ENCODE measurements at regions not wholly inside any gene's neighbourhood (a gene's known extent, or its start where the extent isn't known, plus 50 kb on each side); places are given as distances from the start of the nearest gene placed in this dataset.
"Not testable (repeated sequence)": the region's sequence is repeated elsewhere in the genome, so short reads cannot be mapped to it uniquely, and the experiment has no call there.

DNA sequence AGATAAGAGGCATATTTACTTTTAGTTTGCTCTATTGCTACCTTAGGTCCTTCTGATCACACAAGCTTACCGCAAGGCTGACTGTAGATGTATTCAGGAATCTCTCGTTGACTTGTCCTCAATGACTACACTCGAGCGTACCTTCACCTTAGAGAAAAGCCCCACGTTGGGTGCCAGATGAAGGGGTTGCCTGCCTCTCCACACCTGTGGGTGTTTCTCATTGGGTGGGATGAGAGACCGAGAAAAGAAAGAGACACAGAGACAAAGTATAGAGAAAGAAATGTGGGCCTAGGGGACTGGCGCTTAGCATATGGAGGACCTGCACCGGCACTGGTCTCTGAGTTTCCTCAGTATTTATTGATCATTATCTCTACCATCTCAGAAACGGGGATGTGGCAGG is 51.8 kb downstream of the ASCL4 start:
- DNase-seq, result no peak

DNA sequence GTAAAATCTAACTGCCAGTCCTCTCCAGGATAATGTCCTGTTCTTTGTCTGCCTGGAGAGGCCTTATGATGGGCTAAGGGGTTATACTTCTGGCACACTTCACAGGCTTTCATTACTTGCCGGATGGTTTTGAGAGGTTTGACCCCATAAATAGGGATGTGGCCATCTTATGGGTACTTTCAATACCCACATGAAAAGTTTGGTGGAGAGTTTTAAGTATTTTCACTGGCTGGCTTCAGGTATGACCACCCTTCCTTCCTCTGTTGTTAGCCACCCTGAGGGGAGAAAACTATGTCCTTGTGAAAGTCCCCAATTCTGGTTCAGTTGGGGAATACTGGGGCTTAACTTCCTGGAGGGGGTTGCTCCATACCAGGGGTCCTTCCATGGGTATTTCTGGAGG is 54.8 kb downstream of the ASCL4 start:
- DNase-seq, result no peak

DNA sequence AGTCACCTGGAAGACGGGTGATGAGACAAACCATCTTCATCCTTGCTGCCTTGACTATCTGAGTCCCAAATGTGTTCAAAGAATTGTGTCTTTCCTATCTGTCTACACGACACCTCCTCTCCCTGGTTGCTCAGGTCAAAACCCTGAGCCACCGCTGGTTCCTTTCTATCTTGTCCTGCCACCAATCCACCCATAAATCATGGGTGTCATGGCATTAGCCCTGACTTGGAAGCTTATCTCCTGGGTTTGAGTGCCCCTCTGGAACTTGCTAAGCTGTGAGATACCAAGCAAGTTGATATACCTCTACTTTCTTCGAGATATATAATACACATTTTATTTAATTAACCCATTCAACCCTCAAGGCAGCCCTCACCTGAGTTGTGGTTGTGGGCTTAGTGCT is 57.9 kb downstream of the ASCL4 start:
- no peak for DNase-seq

DNA sequence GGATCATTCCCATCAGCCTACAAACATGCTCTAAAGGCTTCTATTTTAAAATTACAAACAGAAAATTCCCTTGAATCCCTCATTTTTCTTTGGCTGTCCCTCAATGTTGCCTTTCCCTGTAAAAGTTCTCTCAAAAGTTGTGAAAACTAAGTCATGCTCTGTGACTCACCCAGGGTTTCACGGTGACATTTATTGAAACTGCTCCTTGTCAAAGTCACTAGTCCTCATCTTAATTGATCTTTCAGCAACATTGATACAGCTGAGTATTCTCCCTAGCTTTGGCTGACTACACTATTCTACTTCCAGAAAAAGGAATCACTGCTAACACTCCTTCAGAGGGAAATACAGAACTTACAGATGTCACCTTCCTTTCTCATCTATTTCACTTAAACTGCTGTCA is 65.7 kb downstream of the ASCL4 start:
- no peak for DNase-seq

DNA sequence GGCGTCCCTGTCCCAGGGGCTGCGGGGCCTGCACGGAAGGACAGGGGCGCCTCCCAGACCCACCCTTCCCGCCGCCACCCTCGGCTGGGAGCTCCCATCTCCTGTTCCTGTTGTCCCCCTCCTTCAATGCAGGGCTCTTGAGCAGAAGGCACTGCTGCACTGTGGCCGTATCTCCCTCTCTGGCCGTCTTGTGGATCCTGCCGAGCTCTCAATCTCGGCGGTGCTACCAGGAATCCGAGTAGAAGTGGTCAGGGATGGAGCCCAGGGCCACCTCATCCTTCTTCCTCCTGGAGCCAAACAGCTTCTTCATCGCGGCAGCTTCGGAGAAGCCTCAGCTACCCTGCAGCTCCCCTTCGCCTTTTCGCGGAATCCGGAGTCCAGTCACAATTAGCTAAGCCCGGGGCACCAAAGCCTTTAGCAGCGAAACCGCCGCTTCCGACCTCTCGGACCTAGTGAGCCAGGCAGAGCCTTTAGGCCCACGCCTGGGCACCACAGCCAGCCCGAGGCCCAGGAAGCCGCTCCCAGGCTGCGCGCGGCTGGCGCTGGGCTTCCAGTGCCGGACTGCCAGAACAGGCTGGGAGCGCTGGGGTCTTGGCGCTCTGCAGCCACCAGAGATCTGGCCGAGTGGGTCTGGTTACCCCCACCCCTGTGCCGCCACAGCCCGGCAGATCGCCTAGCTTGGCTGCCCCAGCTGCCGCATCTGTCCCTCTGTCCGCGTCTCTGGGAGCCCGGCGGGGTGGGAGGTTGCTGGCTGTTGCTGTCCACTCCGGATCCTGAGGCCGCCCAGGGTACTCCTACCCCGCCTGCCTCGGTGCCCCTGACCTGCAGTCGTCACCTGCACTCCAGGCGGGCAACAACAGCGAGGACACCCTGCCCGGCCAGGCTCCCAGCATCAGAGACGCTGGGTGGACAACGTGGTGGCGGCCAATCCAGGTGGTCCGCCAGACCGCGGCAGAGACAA is 69.1 kb downstream of the ASCL4 start:
- DNase-seq, result no peak

DNA sequence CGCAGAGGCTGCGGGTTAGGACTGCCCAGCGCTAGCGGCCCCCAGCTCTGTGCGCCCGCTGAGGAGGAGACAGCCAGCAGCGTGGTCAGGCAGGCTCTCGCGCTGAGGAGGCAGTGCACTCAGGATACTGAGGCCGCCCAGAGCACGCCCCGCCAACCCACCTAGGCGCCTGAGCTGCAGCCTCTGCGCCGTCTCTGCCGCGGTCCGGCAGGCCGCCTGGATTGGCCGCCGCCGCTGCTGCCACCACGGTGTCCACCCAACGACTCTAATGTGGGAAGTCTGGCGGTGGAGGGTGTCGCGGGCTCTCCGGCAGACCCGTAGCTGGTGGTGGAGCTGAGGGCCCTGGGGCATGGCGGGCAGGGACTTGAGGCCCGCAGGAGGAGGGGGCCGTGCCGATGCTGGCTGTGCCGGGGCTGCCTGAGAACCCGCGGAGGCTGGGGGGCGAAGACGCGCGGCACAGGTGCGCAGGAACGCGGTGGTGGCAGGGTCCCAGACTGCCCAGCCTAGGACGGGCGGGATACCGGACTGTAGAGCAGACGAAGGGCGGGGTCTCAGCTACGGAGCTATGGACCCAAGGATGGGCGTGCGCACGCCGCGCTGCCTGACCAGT is 69.9 kb downstream of the ASCL4 start:
- peak; percentile 8 for DNase-seq

DNA sequence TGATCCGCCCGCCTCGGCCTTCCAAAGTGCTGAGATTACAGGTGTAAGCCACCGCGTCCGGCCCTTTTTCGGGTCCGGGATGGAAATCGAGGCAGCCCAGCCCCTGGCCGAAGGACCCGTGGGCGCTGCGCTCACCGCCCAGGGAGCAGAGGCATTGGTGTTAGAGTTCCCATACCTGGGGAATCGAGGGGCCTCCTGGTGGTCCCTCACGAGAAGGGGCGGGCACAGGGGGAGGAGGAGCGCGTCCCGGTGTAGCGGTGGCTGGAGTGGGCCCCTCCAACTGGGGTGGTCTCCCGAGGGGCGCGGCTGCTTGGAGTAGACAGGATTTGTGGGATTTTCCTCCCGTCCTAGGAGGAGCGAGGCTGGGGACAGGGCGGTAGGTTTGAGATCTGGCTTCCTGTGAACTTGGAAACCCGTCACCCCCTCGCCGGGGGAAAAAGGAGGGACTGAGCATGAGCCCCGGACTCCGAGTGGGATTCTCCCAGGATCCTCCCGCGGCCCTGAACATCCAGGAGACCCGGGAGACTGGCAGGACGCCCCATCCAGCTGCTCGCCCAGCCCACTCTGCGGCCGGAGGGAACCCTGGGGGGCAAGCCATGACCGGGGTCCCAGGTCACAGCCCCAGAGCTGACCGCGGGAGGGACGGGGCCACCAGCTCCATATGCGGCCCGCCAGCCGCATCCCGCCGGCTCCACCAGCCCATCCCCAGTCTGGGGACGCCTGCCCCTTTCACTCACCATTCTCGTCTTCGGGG is 70.9 kb downstream of the ASCL4 start:
- DNase-seq, result no peak

DNA sequence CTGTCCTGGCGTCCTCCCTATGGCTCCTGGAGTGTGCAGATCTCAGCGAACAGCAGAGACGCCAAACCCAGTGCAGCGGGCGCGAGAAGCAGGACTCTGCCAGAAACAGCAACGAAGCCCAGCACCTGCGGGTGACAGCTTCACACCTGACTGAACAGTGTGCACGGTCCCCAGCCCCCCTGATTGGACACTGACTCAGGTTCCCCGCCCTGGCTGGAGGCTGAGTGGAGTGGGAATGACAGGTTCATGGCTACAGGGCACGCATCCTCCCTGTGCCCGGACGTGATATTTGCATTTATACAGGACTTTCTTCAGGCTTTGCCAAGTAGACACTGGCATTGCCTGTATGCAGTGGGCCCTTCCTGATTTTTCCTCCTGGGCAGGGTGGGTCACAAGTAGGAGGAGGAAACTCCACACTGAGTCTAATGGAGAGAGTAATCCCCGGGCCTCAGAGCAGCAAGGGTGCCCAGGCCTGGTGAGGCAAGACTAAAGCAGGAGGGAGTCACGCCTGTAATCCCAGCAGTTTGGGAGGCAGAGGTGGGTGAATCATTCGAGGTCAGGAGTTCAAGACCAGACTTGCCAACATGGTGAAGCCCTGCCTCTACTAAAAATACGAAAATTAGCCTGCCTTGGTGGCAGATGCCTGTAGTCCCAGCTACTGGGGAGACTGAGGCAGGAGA is 71.6 kb downstream of the ASCL4 start:
- no peak for DNase-seq

DNA sequence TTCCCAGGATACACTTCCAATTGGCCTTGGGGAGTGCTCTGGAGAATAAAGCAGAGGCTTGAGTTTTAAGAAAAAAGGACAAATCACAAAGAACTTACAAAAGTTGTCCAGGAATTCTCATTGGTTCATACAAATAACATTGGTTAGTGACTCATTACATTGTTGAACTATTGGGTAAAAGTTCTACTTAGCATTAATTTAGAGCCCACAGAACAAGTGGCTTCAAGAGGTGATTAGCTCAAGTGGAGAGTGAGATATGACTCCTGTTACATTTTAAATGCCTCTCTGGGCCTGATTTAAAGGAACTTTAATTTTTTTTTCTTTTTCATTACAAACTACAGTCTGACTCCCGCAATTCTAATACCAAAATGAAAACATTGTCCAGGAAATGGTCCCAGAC is 72.9 kb downstream of the ASCL4 start:
- DNase-seq, result no peak

DNA sequence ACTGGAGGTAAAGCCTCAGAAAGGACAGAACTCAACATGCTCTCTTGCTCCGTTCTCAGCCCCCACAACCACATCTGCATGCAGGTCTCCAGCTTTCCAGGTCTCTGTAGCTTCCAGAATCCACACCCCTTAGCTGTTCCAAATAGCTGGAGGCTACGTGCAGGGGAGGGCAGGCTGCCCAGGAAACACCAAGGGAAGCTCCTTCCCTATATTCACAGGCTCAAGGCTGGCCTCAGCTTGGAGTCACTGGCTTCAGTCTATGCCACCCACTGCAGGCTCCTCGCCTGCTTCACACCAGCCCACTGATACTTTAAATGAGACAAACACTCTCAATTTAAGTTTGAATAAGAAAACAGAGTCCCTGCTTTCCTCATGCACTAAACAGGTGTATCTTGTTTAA is 73.3 kb downstream of the ASCL4 start:
- no peak for DNase-seq

DNA sequence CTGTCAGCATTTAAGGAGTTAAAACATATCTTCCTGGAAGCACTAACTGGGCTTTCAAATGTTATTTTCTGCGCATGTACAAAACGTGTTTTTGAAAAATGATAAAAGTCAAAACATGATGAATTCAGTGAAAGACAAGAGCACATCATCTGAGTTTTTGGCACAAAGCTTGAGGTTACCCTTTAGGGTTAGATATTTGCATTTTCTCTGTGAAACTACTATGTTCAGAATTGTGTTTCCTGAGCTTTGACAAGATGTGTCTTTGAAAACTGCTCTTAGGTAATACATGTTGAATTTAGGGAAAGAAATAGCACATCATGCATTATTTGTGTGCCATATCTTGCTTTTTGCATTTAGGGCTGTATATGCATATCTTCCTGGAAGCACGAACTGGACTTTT is 79.0 kb downstream of the ASCL4 start:
- no peak for DNase-seq

DNA sequence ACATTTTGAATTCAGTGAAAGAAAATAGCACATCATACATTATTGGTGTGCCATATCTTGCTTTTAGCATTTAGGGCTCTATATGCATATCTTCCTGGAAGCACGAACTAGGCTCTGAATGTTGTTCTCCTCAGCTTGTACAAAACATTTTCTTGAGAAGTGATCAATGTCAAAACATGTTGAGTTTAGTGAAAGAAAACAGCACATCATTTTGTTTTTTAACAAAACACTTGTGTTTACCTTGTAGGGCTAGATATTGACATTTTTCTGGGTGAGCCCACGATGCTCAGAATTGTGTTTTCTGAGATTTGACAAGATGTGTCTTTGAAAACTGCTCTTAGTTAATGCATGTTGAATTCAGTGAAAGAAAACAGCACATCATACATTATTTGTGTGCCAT is 81.0 kb downstream of the ASCL4 start:
- no peak for DNase-seq

DNA sequence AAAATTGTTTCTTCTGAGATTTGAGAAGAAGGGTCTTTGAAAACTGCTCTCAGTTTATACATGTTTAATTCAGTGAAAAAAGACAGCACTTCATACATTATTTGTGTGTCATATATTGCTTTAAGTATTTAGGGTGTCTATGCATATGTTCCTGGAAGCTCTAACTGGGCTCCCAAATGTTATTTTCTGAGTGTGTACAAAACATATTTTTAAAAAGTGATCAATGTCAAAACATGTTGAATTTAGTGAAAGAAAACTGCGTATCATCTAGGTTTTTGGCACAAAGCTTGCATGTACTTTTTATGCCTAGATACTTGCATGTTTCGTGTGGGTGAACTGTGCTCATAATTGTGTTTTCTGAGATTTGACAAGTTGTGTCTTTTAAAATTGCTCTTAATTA is 81.6 kb downstream of the ASCL4 start:
- DNase-seq, result no peak

DNA sequence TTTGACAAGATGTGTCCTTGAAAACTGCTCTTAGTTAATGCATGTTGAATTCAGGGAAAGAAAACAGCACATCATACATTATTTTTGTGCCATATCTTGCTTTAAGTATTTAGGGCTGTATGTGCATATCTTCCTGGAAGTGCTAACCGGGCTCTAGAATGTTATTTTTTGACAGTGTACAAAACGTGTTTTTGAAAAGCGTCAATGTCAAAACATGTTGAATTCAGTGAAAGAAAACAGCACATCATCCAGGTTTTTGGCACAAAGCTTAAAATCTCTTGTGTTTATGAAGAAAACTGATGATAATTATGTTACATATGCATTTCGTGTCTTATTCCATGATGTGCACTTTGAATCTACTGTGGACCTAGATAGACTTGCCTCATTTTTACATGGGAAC is 82.7 kb downstream of the ASCL4 start:
- no peak for DNase-seq

DNA sequence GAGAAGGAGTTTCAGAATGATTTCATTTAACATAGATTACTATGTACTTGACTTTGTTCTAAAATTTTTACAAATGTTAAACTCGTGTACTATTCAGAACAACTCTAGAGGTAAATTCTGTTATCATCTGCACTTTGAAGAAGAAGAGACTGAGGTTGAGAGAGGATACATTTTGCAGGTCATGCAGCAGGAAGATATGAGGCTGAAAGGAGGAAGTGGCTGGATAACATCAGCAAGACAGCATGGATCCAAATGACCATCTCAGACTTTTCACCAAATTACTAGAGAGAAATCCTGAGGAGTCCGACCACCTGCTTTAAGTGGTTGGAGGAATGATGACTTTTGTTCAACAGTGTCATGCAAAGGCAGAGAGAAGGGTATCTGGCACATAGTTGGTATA is 84.9 kb downstream of the ASCL4 start:
- DNase-seq, result no peak

DNA sequence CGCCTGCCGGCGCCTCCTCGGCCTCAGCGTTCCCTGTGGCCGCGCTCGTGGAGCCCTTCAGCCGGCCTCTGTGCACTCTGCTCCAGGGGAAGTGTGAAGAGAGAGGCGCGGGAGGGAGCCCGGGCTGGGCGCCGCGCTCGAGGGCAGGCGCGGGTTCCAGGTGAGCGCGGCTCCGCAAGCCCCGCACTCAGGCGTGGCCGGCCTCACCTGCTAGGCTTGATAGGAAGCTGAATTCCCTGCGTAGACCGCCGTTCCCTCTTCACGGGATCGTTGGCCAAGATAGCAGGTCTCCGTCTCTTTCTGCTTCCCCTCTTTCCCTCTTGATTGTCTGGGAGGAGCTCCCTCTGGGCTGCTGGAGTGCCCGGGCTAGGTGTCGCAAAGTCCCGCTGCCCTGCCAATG is 89.7 kb downstream of the ASCL4 start:
- DNase-seq, result no peak

DNA sequence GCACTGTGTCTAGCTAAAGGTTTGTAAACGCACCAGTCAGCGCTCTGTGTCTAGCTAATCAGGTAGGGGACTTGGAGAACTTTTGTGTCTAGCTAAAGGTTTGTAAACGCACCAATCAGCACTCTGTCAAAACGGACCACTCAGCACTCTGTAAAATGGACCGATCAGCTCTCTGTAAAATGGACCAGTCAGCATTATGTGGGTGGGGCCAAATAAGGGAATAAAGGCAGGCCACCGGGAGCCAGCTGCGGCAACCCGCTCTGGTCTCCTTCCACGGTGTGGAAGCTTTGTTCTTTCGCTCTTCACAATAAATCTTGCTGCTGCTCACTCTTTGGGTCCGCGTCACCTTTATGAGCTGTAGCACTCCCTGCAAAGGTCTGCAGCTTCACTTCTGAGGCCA is 90.2 kb downstream of the ASCL4 start:
- DNase-seq, result not testable (repeated sequence)

DNA sequence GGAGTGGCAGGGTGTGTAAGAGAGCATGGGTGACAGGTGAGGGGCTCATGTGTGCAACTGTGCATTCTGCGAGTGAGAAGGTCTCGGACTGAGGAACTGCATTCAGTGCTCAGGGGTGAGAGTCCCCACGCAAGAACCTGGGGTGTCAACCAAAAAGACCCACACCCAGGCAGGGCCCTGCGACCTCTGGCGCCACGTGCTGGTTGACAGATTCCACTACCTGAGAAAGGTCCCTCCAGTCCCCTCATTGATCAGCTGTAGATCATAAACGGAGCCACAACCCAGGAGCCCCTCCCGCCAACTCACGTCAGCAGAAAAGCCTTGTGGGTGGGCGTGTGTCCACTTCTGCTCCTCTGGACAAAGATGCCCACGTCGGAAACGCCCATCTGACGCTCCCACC is 98.7 kb downstream of the ASCL4 start:
- peak; percentile 4 for DNase-seq

DNA sequence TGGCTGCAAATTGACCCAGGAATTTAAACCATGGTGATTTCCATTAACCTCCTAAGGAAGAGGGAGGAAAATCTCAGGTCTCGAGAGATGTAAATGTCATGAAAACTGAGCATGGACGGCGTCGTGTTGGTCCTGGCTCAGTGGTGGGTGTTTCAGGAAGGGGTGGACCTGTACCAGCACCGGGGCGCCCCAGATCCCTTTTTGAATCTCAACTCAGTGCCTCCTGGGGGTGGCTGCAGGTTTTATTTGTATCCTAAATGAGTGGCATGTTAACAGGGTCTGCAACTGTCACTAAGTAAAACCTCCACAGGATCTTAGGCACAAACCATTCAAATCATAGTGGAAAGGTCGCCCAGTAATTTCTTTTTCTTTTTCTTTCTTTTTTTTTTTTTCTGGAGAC is 101.3 kb downstream of the ASCL4 start:
- DNase-seq, result no peak

DNA sequence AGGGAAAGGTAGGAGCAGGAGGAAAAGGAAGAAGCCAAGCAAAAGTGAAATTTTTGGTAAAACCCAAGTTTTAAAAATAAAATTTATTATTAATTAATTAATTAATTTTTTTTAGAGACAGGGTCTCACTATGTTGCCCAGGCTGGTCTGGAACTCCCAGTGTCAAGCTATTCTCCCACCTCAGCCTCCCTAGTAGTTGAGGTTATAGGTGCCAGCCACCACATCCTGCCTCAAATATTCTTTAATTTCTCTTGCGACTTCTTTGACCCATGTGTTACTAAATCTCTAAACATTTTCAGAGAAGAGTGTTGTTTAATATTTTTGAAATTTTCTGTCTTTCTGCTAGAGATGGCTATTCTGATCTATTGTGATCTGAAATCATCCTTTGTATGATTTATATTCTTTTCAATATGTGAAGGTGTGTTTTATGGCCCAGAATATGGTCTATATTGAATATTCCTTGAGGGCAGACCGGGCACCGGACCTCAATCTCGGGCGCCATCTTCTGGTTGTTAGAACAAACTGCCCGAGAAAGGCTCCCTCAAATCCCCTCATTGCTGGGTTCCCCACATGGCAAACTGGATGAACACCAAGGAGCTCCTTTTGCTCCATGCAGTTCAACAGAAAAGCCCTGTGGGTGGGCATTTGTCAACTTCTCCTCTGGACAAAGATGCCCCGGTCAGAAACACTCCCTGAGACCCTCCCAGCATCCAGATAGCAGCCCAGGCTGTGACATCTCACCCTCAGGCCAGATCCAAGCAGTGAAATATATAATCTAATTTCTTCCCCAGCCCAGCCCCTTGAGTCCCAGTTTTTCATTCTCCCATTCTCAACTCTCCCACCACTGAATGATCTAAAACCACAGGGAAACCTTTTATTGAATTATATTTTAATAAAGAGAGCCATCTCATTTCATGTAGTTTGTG is 110.5 kb downstream of the ASCL4 start:
- peak; percentile 38 for DNase-seq

DNA sequence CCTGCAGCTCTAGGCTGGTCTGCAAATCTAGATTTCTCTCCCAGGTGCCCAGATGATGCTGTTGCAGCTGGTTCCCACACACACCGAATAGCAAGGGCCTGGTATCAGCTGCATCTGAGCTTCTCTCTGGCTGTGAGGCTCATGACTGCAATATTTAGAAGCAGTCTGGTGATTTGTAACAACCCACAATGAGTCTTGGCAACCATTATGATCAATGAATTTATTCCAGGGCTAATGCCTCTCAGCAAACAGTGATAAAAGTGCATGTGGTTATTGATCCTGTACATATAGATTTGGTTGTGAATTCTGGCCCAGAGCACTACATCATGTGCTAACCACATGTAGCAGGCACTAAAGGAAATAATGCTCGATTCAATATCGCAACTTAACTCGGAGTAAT is 114.3 kb downstream of the ASCL4 start:
- no peak for DNase-seq

DNA sequence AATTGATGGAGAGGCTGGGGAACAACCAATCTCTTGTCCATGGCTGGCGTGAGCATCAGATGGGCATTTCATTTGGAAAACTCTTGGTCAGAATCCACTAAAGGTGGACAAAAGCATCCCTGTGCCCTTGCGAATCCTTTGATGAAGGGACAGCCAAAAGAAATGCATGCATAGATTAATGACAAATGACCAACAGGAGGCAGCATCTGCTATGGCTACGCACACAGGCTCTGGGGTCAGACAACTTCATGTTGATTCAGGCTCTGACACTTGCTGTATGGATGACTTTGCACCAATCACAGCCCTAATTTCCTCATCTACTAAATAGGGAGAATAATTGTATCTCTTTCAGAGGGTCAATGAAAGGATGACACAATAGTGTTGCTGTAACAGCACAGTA is 117.5 kb downstream of the ASCL4 start:
- peak; percentile 3 for DNase-seq
